HG03066 (cell line): ENCODE measurements at regions not wholly inside any gene's neighbourhood (a gene's known extent, or its start where the extent isn't known, plus 50 kb on each side); places are given as distances from the start of the nearest gene placed in this dataset.
"Not testable (repeated sequence)": the region's sequence is repeated elsewhere in the genome, so short reads cannot be mapped to it uniquely, and the experiment has no call there.

Experiments used
- ATAC-seq: cut with Tn5 transposase; IDR thresholded peaks from one replicate; pipeline ENCODE4 v1.9.1; 2021; ENCODE audit warnings: low read depth; ENCODE audit not compliant: unreplicated experiment

DNA sequence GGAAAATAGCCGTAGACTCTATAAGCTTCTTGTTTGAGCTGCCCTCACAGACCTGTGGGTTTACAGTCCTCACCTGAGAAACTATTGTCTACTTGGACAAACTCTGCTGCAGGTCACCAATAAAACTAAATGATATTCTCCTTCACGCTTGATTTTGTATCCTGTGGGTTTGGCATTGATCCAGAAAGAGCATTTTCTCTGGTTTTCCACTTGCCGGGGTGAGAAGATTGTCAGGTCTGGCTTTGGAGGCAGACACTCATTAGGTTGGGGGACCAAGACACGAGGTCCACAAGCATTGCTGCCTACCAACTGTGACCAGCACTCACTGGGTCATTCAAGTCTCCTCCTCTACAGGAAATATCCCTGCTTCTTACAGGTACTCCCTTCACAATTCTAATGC lies 68.5 kb downstream of the CDC14C start:
- ATAC-seq: no peak

DNA sequence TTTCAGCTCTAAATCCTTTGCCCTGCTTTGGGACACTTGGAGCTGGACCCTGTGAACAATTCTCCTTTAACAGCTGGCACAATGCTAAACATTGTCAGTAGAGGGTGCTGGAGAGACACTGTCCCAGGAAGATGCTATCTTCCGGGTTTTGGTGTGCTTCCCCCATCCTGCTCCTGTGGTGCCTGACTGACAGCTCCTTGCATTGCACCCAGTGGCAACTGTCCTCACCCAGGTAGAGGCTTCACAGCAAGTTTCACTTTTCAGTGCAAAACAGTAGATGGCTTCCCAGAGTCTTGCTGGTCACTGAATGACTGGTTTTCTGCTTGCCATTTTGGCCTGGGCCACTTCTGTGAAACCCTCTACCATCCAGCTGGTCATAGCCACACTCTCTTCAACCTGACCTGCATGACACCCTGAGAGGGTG lies 77.3 kb downstream of the CDC14C start:
- peak; percentile 98 for ATAC-seq

DNA sequence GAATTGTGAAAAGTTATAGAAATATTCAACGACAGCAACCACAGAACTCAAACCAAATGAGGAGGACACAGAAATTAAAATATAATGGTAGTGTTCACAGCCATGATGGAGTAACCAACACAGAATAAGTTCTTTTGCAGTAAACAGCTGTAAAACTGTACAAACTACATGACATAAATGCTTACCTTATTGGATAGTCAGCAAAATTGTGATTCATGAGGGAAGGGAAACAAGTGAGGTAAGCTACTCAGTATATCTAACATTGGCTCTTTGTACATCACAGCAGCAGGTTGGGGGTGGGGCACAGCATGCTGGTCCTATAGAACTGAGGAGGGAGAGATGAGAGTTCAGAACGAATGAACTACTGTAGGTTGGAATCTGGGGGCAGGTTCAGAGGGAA lies 86.4 kb downstream of the CDC14C start:
- no peak for ATAC-seq

DNA sequence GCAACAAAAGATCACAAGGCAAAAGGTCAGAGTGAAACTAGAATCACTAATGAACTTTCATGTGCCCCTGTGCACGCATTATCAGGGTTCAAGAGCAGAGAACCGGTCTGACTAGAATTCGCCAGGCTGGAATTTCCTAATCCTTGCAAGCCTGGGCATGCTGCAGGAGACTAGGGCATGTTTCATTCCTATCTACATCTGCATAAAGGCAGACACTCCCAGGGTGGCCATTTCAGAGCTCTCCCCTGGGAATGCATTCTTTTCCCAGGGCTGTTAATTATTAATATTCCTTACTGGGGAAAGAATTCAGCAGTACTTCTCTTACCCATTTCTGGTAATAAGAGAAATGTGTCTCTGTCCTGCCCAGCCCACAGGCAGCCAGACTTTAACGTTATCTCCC lies 90.5 kb downstream of the CDC14C start:
- no peak for ATAC-seq

DNA sequence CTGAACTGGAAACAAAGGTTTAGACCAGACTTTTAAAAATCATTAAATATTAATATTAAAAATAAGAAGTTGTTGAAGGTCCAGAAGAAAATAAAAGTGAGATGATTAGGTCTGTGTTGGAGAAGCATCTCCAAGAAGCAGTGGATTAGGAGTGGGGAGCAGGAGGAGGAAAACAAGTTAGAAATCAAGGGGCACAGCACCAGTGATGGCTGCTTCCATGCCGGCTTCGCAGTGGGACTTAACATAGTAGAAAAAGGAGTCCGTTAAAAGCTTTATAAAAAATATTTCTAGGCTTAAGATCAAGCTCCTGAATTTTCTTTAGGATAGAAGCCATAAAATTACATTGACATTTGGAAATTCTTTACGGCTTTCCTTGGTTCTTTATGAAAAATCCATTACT lies 95.8 kb downstream of the CDC14C start:
- ATAC-seq: no peak

DNA sequence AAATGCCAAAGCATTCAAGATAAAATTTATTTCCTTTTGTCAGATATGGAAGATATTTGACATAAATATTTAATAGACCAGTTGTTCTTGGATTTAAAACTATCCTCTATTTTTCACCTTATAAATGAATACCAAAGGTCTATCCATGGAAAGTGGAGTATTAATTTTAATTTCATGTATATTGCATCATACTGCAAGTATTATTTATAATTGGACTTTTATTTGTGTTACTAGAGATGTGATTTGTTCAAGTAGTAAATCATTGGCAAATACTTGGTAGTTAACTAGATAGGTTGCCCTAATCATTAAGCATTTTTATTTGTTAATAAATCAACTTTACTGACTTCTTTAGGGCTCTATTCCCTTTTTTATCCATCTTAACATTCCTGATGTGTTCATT lies 98.1 kb downstream of the CDC14C start:
- no peak for ATAC-seq

DNA sequence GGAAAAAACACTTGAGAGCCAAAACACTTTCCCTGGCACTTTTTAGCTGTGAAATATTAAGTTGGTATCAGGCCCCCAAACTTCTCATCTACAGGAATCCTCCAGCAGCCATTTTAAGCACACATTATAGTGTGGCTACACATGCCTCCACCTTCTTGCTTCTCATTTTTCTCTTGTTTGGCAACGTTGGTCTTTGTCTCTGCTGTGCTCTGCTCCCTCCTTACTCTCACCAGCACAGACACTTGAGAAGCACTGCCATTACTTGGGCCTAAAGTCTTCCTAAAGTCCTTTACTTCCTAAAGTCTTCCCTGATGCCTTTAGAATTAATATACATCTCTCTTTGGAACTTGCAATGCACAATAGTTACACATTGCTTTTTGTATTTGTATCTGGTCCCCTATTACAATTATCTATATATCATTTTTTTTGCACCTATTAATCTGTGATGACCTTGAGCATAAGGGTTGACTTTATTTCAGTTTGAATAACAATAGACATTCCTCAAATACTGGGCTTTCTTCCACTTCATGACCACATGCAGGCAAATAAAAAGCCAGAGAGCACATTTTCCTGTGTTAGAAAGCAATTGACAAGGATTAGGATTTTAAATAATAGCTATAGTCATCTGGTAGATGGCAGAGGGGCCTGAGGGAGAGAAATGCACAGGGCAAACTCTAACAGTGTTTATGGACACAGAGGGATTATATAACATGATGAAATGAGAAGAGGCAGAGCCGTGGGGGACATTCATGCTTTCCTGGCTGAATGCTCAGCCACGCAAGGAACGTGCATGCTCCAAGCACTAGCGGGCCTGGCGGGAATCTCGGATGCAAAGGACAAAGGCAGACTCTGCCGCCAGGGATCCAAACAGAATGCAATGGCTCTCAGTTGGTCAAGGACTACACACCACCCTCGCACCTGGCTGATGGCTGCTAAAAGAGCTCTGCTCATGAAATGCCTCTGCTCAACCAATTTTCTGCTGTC lies 99.3 kb downstream of the CDC14C start:
- ATAC-seq: no peak

DNA sequence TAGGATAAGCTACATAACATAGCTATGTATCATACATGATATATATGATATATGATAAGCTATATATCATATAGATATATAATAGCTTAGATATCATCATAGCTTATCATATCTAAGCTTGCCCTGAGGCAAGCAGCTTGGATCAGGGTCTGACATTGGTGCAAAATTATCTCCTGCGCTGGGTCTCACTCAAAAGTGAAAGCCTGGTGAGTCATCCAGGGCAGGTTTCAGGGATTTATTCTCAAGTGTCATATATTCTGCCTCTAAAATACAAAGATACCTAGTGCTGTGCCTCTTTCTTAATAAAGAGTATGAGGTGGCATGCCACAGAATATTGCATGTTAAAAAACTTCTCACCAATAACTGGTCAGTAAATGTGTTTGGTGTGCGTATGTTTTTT lies 105.9 kb downstream of the CDC14C start:
- ATAC-seq: no peak

DNA sequence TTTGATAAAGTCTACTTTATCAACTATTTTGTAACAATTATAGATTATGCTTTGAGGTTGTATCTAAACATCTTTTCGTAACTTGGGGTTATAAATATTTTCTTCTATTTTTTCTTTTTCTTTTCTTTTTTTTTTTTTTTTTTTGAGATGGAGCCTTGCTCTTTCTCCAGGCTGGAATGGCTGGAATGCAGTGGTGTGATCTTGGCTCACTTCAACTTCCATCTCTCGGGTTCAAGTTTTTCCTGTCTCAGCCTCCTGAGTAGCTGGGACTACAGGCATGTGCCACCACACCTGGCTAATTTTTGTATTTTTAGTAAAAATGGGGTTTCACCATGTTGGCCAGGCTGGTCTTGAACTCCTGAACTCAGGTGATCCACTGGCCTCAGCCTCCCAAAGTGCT lies 108.8 kb downstream of the CDC14C start:
- not testable (repeated sequence) for ATAC-seq

DNA sequence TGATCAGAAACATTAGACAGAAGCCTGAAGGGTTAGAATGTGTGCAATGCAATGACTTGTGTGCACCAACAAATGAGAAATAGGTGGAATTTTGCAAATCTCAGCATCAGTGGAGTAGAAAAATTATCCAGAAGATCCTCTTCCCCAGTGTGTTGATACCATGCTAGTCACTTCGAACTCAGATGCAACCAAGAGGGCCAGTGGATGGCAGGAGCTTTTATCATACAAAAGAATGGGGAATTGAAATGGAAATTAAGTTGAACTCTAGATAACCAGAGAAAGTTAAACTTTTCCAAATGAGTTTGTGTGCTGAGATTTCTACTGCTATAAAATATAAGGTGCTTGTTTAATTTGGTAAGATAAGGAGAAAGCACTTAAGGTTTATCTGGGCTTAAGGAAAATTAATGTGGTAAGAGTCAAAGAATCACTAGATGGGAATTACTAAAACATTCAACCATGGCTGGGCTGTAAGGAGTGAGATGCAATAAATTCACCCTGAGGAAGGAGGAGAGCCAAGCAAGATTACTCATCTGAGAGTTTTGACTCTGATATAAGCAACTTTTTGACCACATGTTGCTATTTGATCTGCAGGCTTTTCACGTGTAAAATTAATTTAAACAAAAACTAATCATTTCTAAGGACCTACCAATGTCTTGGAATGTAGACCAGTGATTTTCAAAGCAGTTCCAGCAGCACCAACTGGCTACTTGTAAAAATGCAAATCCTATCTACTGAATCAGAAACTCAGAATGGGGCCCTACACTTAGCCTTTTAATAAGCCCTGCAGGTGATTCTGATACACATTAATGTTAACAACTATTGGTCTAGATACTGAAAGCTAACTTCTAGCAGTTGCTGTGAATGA lies 113.2 kb downstream of the CDC14C start:
- ATAC-seq: no peak

DNA sequence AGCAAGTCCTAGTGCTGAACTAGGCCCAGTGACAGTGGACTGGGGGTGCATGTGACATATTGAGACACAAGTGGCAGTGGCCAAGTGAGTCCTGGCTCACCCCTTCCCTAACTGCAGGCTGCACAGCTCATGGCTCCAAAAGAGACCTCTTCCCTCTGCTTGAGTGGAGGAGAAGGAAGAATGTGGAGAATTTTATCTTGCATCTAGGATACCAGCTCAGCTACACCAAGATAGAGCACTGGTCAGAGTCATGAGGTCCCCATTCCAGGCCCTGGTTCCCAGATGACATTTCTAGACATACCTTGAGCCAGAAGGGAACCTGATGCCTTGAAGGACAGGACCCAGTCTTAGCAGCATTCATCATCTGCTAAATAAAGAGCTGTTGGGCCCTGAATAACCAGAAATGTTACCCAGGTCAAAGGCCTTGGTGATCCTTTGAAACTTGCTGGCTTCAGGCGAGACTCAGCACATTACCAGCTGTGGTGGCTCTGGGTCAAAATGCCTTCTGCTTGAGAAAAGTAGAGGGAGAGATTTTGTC lies 114.5 kb downstream of the CDC14C start:
- ATAC-seq: no peak

DNA sequence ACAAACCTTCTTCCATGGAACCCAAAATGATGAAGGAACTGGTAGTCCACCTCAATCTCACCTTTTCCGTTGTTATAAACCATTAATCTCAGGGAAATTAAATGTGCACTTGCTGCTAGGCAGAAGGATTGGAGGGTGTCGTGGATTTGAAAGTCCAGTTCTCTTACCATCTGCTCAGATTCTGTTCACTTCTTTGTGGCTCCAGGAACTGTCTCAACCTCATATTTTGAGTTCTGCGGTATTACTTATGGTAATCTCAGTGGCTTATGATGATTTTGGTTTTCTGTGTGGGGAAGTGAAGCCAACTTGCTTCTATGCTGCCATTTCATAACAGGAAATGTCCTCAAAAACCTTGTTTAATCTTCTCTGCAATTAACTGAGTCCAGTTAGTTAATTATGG lies 136.4 kb downstream of the CDC14C start:
- no peak for ATAC-seq

DNA sequence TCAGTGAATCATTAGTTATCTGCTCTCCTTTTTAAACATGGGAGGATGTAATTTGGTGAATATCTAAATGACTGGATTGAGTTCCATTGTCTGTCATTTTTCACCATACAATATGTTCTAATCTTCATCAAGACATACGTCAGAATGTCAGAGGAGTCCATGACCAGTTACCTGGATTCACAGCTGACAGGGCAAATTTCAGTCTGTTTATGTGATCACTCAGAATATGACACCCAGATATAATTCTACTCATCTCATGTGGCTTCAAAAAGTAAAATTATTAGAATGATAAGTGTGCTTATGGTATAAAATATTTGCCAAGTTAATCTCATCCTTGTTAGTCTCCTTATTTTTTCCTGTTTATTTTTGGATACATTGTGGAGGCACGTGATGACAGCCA lies 150.2 kb downstream of the CDC14C start:
- no peak for ATAC-seq

DNA sequence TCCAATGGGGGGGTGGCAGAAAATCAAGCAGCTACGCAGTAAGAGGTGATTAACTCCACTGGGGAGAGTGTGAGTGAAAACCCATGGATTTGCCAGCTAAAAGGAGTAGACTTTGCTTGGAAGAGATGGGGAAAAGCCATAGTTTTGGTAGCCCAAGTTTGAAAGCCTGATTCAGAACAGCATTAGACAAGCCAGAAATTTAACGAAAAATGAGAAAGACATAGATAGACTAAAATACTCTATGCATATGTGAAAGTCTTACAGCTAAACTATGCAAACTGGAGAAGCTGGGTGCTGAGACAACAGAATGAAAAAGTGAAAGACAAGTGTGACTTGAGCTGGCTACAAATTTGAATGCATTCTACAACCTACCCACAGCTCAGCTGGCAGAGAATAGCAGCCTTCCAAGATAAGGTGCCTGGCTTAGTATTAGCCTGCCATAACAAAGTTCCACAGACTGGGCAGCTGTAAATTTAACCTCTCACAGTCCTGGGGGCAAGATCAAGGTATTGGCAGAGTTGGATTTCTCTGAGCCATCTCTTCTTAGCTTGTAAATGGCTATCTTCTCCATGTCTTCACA lies 156.6 kb downstream of the CDC14C start:
- ATAC-seq: no peak

DNA sequence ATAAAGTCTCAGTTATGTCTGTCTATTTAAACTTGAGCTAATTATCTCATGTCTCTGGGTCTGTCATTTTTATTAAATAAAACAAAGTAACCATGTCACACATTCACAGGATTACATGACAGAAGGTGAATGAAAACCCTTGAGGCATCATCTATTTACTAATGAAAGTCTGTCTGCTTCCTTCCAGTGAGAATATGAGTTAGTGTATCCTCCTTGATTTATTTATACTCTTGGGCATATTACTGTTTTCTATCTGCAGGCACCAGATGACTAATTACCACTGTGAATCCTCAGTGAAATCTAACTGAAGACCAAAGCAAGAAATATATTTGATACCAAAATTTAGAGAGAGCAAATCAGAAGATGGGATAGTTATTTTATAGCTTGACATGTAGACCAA lies 163.7 kb downstream of the CDC14C start:
- ATAC-seq: no peak

DNA sequence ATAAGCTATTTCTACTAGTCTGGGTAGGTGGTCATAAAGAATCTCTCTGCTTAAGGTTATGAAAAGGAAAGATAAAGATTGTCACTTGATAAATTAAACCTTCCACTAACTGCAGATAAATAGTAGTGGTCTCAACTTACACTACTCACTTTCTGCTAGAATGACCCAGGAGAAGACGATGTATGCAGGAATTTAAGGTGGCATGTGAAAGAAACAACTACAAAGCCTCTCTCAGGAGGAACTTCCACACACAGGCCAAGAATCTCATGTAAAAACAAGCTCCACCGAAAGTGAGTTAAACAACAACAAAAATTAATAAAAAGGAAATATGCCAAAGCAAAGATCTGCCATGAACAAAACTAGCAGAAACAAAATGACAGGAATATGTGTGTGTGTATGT lies 165.4 kb downstream of the CDC14C start:
- no peak for ATAC-seq

DNA sequence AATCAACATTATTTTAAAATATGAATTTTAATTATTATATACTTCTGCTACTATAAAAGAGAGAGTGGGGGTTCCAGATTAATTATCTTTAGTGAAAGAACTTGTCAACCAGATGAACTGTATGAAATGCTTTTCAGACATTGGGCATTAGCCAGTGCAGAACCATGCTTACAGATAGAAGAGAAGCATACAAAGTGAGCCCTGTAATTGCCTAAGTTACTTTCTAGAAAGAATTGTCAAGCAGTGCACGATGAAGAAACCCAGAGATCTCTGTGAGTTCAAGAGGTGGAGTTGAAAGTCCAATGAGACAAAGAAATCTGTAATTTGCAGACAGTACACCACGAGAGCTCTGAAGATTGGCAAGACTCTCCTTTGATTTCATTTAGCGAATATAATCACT lies 166.7 kb downstream of the CDC14C start:
- ATAC-seq: no peak

DNA sequence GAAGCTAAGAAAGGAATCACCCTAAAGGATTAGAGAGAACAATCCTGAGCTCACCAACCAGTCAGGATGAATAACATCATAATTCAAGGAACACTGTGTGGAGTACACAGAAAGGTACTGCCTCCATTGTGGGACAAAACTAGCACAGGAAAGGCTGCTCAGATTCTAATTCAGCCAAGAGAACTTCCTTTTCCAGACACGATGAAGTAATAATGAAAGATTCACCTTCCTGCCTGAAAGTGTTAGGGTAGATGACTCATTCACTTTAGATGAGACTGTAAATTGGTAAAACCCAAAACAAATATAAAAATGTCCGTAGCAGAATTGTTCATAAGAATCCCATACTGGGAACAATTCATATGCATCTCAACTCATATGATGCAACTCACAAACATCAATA lies 167.2 kb downstream of the CDC14C start:
- no peak for ATAC-seq

DNA sequence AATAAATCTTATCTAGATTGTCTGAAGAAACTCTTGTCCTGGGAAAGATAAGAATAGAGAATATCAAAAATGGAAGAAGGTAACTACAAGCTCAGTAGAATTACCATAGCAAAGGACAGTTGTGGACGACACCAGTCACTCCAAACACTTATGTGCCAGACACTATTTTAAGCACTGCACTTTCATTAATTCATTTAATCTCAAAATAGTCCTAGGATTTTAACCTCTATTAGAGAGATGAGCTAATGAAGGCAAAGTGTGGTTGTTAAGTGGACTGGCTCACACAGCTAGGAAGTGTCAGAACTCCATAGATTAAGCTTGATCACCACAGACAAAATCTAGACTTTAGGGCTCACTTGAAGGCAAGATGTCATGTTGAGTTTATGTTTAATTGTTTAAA lies 168.9 kb downstream of the CDC14C start:
- ATAC-seq: no peak

DNA sequence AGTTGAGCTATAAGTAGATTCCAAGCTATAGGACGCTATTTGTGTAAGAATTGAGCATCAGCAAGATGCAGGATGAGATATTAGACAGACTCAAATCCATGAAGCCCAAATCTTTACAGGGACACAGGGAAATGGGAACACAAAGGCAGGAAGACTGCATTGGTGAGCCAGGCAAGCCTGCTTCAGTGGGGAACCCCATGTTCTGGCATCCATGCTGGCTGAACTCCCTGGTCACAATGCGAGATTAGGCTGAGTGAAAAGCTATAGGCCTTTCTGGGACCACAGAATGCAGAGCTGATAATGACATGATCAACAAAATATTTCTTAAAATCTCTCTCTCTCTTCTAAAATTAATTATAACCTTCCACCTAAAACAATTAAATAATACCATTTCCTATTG lies 170.5 kb downstream of the CDC14C start:
- no peak for ATAC-seq
